NCI-H2171 (cell line): ENCODE measurements at regions not wholly inside any gene's neighbourhood (a gene's known extent, or its start where the extent isn't known, plus 50 kb on each side); places are given as distances from the start of the nearest gene placed in this dataset.

Source experiments
- DNase-seq: peaks from one replicate; lab custom pipeline; 2025; lab: John Stamatoyannopoulos, UW

- no peak for DNase-seq
Measured at GRCh38 chr20:40770564-40771307, 81.7 kb upstream of the MAFB start.

- DNase-seq: no peak
Measured at GRCh38 chr20:40771308-40771610, 82.2 kb upstream of the MAFB start.

GRCh38 chr20:40771848-40772511 is 82.9 kb upstream of the MAFB start:
- DNase-seq: no peak

GRCh38 chr20:40773376-40773775 is 84.3 kb upstream of the MAFB start:
- DNase-seq: no peak

GRCh38 chr20:40774252-40774651 is 85.2 kb upstream of the MAFB start:
- no peak for DNase-seq

- no peak for DNase-seq
Measured at GRCh38 chr20:40775561-40776146, 86.6 kb upstream of the MAFB start.

GRCh38 chr20:40776466-40777457 is 87.7 kb upstream of the MAFB start:
- no peak for DNase-seq

GRCh38 chr20:40777653-40778052 is 88.6 kb upstream of the MAFB start:
- DNase-seq: no peak

- DNase-seq: no peak
Measured at GRCh38 chr20:40778894-40779496, 90.0 kb upstream of the MAFB start.

GRCh38 chr20:40781327-40782042 is 92.4 kb upstream of the MAFB start:
- DNase-seq: no peak

GRCh38 chr20:40782043-40782368 is 93.0 kb upstream of the MAFB start:
- no peak for DNase-seq

GRCh38 chr20:40785346-40785745 is 96.3 kb upstream of the MAFB start:
- no peak for DNase-seq

GRCh38 chr20:40786336-40786735 is 97.3 kb upstream of the MAFB start:
- no peak for DNase-seq

GRCh38 chr20:40787941-40788340 is 98.9 kb upstream of the MAFB start:
- no peak for DNase-seq

GRCh38 chr20:40797425-40797824 is 108.4 kb upstream of the MAFB start:
- DNase-seq: no peak

- DNase-seq: no peak
Measured at GRCh38 chr20:40798066-40798465, 109.0 kb upstream of the MAFB start.

GRCh38 chr20:40802886-40803285 is 113.8 kb upstream of the MAFB start:
- DNase-seq: no peak

- no peak for DNase-seq
Measured at GRCh38 chr20:40803381-40803780, 114.3 kb upstream of the MAFB start.

- DNase-seq: no peak
Measured at GRCh38 chr20:40805592-40805991, 116.6 kb upstream of the MAFB start.

GRCh38 chr20:40806929-40807820 is 118.1 kb upstream of the MAFB start:
- DNase-seq: no peak

- no peak for DNase-seq
Measured at GRCh38 chr20:40807821-40808170, 118.8 kb upstream of the MAFB start.
